ENCODE measurements at regions not wholly inside any gene's neighbourhood (a gene's known extent, or its start where the extent isn't known, plus 50 kb on each side); places are given as distances from the start of the nearest gene placed in this dataset.

GRCh38 chr6:143562143-143562542, 50.6 kb upstream of the FUCA2 start:
- TF ChIP-seq EZH2phosphoT487 (IDR thresholded peaks at IDR 0.05; ENCODE audit: insufficient read depth, low read depth) (no peak), EZH2 (IDR thresholded peaks at IDR 0.05; ENCODE audit: insufficient read depth, poor library complexity, severe bottlenecking) (no peak)
